Pancreas (tissue), 10 donors: ENCODE measurements at regions not wholly inside any gene's neighbourhood (a gene's known extent, or its start where the extent isn't known, plus 50 kb on each side); places are given as distances from the start of the nearest gene placed in this dataset.
"Not testable (repeated sequence)": the region's sequence is repeated elsewhere in the genome, so short reads cannot be mapped to it uniquely, and the experiment has no call there.

ENCODE experiments used
- ATAC-seq, 4 donors: fragments of 200-7000 bp; cut with Tn5 transposase; one replicate each; pipeline versions ENCODE4 v1.8.0 to v1.9.1; 2020; ENCODE audit warnings: mild to moderate bottlenecking in 4 of 4, moderate library complexity in 4 of 4
- DNase-seq, 6 donors: peaks; one replicate each; pipeline ENCODE4 v3.0.0-alpha.2; 2020
- FAIRE-seq: peaks from 2 replicates; lab custom pipeline; 2012; peaks lifted over from hg19 to GRCh38; lab: Jason Lieb, UNC
- H3K27ac ChIP-seq, 4 donors: fragments of 200-600 bp; sonication (generic); 1 replicate in 3 of 4; 2 replicates in 1 of 4; pipeline versions ENCODE4 v1.5.0 to v1.8.0; 2020
- H3K27me3 ChIP-seq, 4 donors: fragments of 200-600 bp; one replicate each; pipeline ENCODE4 v1.8.0; 2021
- H3K36me3 ChIP-seq, 3 donors: fragments of 200-600 bp; sonication (generic) in 1 of 3; one replicate each; pipeline versions ENCODE4 v1.5.0 to v1.8.0; 2020 to 2021
- H3K4me1 ChIP-seq, 3 donors: fragments of 200-600 bp; one replicate each; pipeline ENCODE4 v1.8.0; 2021
- H3K4me3 ChIP-seq, 4 donors: fragments of 200-600 bp; sonication (generic) in 2 of 4; one replicate each; pipeline versions ENCODE4 v1.5.0 to v1.8.0; 2020 to 2021
- H3K9me3 ChIP-seq, 4 donors: fragments of 200-600 bp; one replicate each; pipeline ENCODE4 v1.8.0; 2021
- WGBS, 2 donors: extraction: QIAGEN DNeasy Blood & Tissue Kit; methylation state at CpG; one replicate each; pipeline ENCODE4 v1.1.7; 2013; 5-methylcytosine and 5-hydroxymethylcytosine counted together
- intact Hi-C, 3 donors: fragments of 100-400 bp; cut with DNase I; formaldehyde crosslinking; loops; one replicate each; pipeline versions ENCODE4 v1.11.1 to v1.14.2; 2022
- TF ChIP-seq, protein P1 (sequence below), 4 donors: fragments of 200-600 bp; sonication (generic) in 3 of 4; IDR thresholded peaks; one replicate each; pipeline versions ENCODE4 v1.5.0 to v1.8.0; 2021; ENCODE audit warnings: antibody characterized with exemption in 4 of 4
- donor health status: healthy with polysubstance abuse.
- donor health status: DM: no; HTN: no; CAD: no; lungs with moderate emphysema.
- donor health status: DM: no; HTN: no; CAD: no.
- donor health status: control.
- donor health status: control.
- donor health status: Bipolar disorder and iron deficiency.
- donor health status: DM: yes; HTN: yes; CAD: no.
- donor health status: DM: no; HTN: no; CAD: no.
- donor health status: DM: no; HTN: no; CAD: no.
- donor health status: DM: yes; HTN: yes; CAD: no.

- H3K4me1 ChIP-seq, result no peaks in the 10 kb centered on the region
- intact Hi-C loops, result no loop called here
- H3K36me3 ChIP-seq, result no peaks in the 10 kb centered on the region
- FAIRE-seq (no peak), DNase-seq (no peak), ATAC-seq (no peak)
- TF ChIP-seq, protein P1, sequence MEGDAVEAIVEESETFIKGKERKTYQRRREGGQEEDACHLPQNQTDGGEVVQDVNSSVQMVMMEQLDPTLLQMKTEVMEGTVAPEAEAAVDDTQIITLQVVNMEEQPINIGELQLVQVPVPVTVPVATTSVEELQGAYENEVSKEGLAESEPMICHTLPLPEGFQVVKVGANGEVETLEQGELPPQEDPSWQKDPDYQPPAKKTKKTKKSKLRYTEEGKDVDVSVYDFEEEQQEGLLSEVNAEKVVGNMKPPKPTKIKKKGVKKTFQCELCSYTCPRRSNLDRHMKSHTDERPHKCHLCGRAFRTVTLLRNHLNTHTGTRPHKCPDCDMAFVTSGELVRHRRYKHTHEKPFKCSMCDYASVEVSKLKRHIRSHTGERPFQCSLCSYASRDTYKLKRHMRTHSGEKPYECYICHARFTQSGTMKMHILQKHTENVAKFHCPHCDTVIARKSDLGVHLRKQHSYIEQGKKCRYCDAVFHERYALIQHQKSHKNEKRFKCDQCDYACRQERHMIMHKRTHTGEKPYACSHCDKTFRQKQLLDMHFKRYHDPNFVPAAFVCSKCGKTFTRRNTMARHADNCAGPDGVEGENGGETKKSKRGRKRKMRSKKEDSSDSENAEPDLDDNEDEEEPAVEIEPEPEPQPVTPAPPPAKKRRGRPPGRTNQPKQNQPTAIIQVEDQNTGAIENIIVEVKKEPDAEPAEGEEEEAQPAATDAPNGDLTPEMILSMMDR (IDR thresholded peaks at IDR 0.05), result no peak
- WGBS, 2 donors, result 62 to 74% methylated on average over 10 of the region's 10 CpGs
- no peak overlapping the region for H3K4me3 ChIP-seq
- H3K27ac ChIP-seq, result no peak overlapping the region
- no peaks in the 10 kb centered on the region for H3K9me3 ChIP-seq
- no peaks in the 10 kb centered on the region for H3K27me3 ChIP-seq
Measured at GRCh38 chr20:57109571-57109953, 156.9 kb downstream of the BMP7 start.

DNA sequence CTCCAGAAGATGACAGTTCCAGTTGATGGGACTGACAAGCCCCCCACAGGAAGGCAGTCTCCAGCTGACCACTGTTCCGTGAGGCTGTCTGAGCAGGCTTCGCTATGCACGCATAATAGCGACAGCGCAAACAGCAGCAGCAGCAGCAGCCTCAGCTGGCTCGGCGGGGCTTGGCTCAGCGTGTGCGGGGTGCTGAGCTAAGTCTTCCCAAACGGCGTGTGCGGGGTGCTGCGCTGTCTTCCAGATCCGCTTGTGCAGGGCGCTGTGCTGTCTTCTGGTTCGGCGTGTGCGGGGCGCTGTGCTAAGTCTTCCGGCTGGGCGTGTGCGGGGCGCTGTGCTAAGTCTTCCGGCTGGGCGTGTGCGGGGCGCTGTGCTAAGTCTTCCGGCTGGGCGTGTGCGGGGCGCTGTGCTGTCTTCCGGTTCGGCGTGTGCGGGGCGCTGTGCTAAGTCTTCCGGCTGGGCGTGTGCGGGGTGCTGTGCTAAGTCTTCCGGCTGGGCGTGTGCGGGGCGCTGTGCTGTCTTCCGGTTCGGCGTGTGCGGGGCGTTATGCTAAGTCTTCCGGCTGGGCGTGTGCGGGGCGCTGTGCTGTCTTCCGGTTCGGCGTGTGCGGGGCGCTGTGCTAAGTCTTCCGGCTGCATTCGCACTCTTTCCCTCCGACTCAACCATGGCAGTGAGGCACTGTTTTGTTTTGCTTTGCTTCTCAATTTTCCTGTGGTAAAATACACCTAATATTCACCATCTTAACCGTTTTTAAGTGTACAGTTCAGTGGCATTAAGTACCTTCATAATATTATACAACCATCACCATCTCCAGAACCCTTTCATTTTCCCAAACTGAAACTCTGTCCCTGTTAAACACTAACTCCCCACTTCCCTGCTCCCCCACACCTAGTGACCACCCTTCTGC, 156.1 kb downstream of the BMP7 start:
- FAIRE-seq, intact Hi-C loops, H3K27me3 ChIP-seq, H3K27ac ChIP-seq, H3K36me3 ChIP-seq, H3K9me3 ChIP-seq, DNase-seq, H3K4me1 ChIP-seq, H3K4me3 ChIP-seq, ATAC-seq: not testable (repeated sequence)
- WGBS, 2 donors, result 86 to 91% methylated on average over 45 to 58 of the region's 61 CpGs

GRCh38 chr20:57111028-57111373, 155.4 kb downstream of the BMP7 start:
- Histone ChIP-seq H3K27ac (no peak overlapping the region), H3K4me1 (no peaks in the 10 kb centered on the region), H3K36me3 (no peaks in the 10 kb centered on the region), H3K27me3 (no peaks in the 10 kb centered on the region), H3K9me3 (no peaks in the 10 kb centered on the region), H3K4me3 (no peak overlapping the region)
- FAIRE-seq, result no peak
- no peak for ATAC-seq
- intact Hi-C loops, result no loop called here
- TF ChIP-seq, protein P1 (IDR thresholded peaks at IDR 0.05), result no peak
- WGBS, 2 donors, result 60 to 72% methylated on average over 3 of the region's 3 CpGs
- no peak for DNase-seq

GRCh38 chr20:57112448-57112847, 154.0 kb downstream of the BMP7 start:
- Histone ChIP-seq H3K27ac (no peak overlapping the region), H3K4me1 (no peaks in the 10 kb centered on the region), H3K4me3 (no peak overlapping the region), H3K27me3 (no peaks in the 10 kb centered on the region), H3K9me3 (no peaks in the 10 kb centered on the region), H3K36me3 (no peaks in the 10 kb centered on the region)
- 74 to 86% methylated on average over 8 of the region's 8 CpGs for WGBS, 2 donors
- DNase-seq (no peak), FAIRE-seq (no peak), ATAC-seq (no peak)
- intact Hi-C loops, result no loop called here
- TF ChIP-seq, protein P1 (IDR thresholded peaks at IDR 0.05), result no peak

- no peak overlapping the region for H3K4me3 ChIP-seq
- ATAC-seq, result no peak
- H3K27ac ChIP-seq, result no peak overlapping the region
- H3K4me1 ChIP-seq, result no peaks in the 10 kb centered on the region
- H3K27me3 ChIP-seq, result no peaks in the 10 kb centered on the region
- no peaks in the 10 kb centered on the region for H3K36me3 ChIP-seq
- intact Hi-C loops, result no loop called here
- DNase-seq, result no peak
- TF ChIP-seq, protein P1 (IDR thresholded peaks at IDR 0.05), result no peak
- whole genome bisulfite sequencing, 2 donors, result 35 to 42% methylated on average over 7 to 8 of the region's 8 CpGs
- no peak for FAIRE-seq
- no peaks in the 10 kb centered on the region for H3K9me3 ChIP-seq
Measured at GRCh38 chr20:57114290-57115005, 152.0 kb downstream of the BMP7 start.
